HCT116 (cell line): ENCODE measurements at regions not wholly inside any gene's neighbourhood (a gene's known extent, or its start where the extent isn't known, plus 50 kb on each side); places are given as distances from the start of the nearest gene placed in this dataset.

Experiments
- ATAC-seq: fragments of 200-7000 bp; cut with Tn5 transposase; 2 replicates; pipeline ENCODE4 v1.9.1; 2020; ENCODE audit warnings: mild to moderate bottlenecking, moderate library complexity
- BruUV-seq: library from RNA; stranded (reverse); fragments of 400-500 nt; replicated peaks from 2 replicates; lab custom pipeline; 2021; lab: Mats Ljungman, UMichigan
- CTCF ChIA-PET: fragments of 300-600 bp; sonication (Branson Sonifier 250); formaldehyde crosslinking; loops from one replicate; lab custom pipeline; 2021; ENCODE audit warnings: antibody characterized with exemption; lab: Charles Lee
- POLR2A ChIA-PET: fragments of 300-600, 350-600 bp; sonication (Branson Sonifier 250); formaldehyde crosslinking; loops from one replicate; lab custom pipeline; 2021; ENCODE audit warnings: antibody characterized with exemption; lab: Charles Lee
- RAD21 ChIA-PET, 2 experiments: fragments of 300-600 bp; sonication (Branson Sonifier 250); formaldehyde crosslinking; loops; one replicate each; lab custom pipeline; 2023; ENCODE audit warnings: low total read pairs in 2 of 2; ENCODE audit not compliant: uncharacterized antibody in 2 of 2, unreplicated experiment in 2 of 2, low non-redundant PET in 1 of 2; lab: Charles Lee
- DNase-seq: peaks from one replicate; pipeline ENCODE4 v3.0.0-alpha.2; 2010; ENCODE audit warnings: low read depth, low spot score
- H2AFZ ChIP-seq: fragments of 200-600 bp; shearing (Covaris generic), sonication (generic); 2 replicates; pipeline ENCODE4 v1.6.1; 2017; ENCODE audit warnings: low read depth, mixed run types, mixed read lengths, antibody characterized with exemption, low read length; ENCODE audit not compliant: poor library complexity, severe bottlenecking
- H3K27ac ChIP-seq: 2 replicates; pipeline ENCODE4 v1.5.1; 2012; ENCODE audit warnings: low read depth, low read length
- H3K27me3 ChIP-seq: fragments of 200-600 bp; sonication (generic); 2 replicates; pipeline ENCODE4 v1.6.1; 2016; ENCODE audit warnings: mixed run types, low read length, mixed read lengths; ENCODE audit not compliant: insufficient read depth
- H3K36me3 ChIP-seq, 2 experiments: fragments of 200-500 bp in 1 of 2; fragments of 200-600 bp in 1 of 2; sonication (Bioruptor generic) in 1 of 2; sonication (generic) in 1 of 2; 2 replicates each; pipeline versions ENCODE4 v1.5.1 to v1.6.1; 2014 to 2016; ENCODE audit warnings: low read length in 2 of 2, inconsistent platforms in 1 of 2, mixed read lengths in 1 of 2, mixed run types in 1 of 2; ENCODE audit not compliant: insufficient read depth in 2 of 2, control insufficient read depth in 1 of 2
- H3K4me1 ChIP-seq, 2 experiments: fragments of 200-600 bp in 1 of 2; sonication (generic) in 1 of 2; 2 replicates each; pipeline versions ENCODE4 v1.5.1 to v1.6.1; 2012 to 2017; ENCODE audit warnings: low read length in 2 of 2, inconsistent platforms in 1 of 2, mild to moderate bottlenecking in 1 of 2, mixed read lengths in 1 of 2, mixed run types in 1 of 2, moderate library complexity in 1 of 2; ENCODE audit not compliant: insufficient read depth in 2 of 2, control insufficient read depth in 1 of 2
- H3K4me2 ChIP-seq: fragments of 200-600 bp; sonication (generic); 2 replicates; pipeline ENCODE4 v1.6.1; 2017; ENCODE audit warnings: mixed run types, low read length, mixed read lengths
- H3K4me3 ChIP-seq, 2 experiments: fragments of 200-600 bp in 1 of 2; sonication (generic) in 1 of 2; replicated peaks in 1 of 2; 2 replicates each; pipeline ENCODE4 v1.5.1; 2011 to 2016; ENCODE audit warnings: low read length in 2 of 2, control low read depth in 1 of 2, low read depth in 1 of 2, mild to moderate bottlenecking in 1 of 2, mixed read lengths in 1 of 2, mixed run types in 1 of 2
- H3K79me2 ChIP-seq: fragments of 200-600 bp; sonication (generic); 2 replicates; pipeline ENCODE4 v1.6.1; 2017; ENCODE audit warnings: mild to moderate bottlenecking, mixed run types, low read length, moderate library complexity, mixed read lengths; ENCODE audit not compliant: insufficient read depth
- H3K9ac ChIP-seq: fragments of 200-600 bp; sonication (generic); 2 replicates; pipeline ENCODE4 v1.6.1; 2016; ENCODE audit warnings: low read length, mixed read lengths
- H3K9me2 ChIP-seq: fragments of 200-600 bp; sonication (generic), shearing (Covaris generic); 2 replicates; pipeline ENCODE4 v1.6.1; 2017; ENCODE audit warnings: mixed run types, mild to moderate bottlenecking, moderate library complexity; ENCODE audit not compliant: insufficient read depth
- H3K9me3 ChIP-seq, 2 experiments: fragments of 200-500 bp in 1 of 2; fragments of 200-600 bp in 1 of 2; sonication (Bioruptor generic) in 1 of 2; sonication (generic) in 1 of 2; 2 replicates each; pipeline ENCODE4 v1.6.1; 2014 to 2017; ENCODE audit warnings: low read length in 2 of 2, mixed read lengths in 2 of 2, inconsistent platforms in 1 of 2, low read depth in 1 of 2, mild to moderate bottlenecking in 1 of 2, mixed run types in 1 of 2, moderate library complexity in 1 of 2; ENCODE audit not compliant: control insufficient read depth in 1 of 2, insufficient read depth in 1 of 2
- H4K20me1 ChIP-seq: fragments of 200-600 bp; sonication (generic), shearing (Covaris generic); 2 replicates; pipeline ENCODE4 v1.6.1; 2017; ENCODE audit warnings: mixed run types, mild to moderate bottlenecking, moderate library complexity; ENCODE audit not compliant: insufficient read depth
- CBX3 ChIP-seq: IDR thresholded peaks from 2 replicates; pipeline ENCODE4 v1.6.1; 2012; ENCODE audit warnings: low read depth
- EGR1 ChIP-seq: IDR thresholded peaks from 2 replicates; pipeline ENCODE4 v1.6.1; 2012; ENCODE audit warnings: low read depth
- EZH2 ChIP-seq: fragments of 200-600 bp; sonication (generic); IDR thresholded peaks from 2 replicates; pipeline ENCODE4 v1.6.1; 2017; ENCODE audit warnings: antibody characterized with exemption, mixed run types
- EZH2phosphoT487 ChIP-seq: fragments of 200-600 bp; IDR thresholded peaks from 2 replicates; pipeline ENCODE4 v1.6.1; 2018; ENCODE audit warnings: antibody characterized with exemption, borderline replicate concordance
- FOSL1 ChIP-seq: IDR thresholded peaks from 2 replicates; pipeline ENCODE4 v1.6.1; 2012; ENCODE audit warnings: low read depth
- POLR2A ChIP-seq: IDR thresholded peaks from 2 replicates; pipeline ENCODE4 v1.7.0; 2011; ENCODE audit warnings: borderline replicate concordance; ENCODE audit not compliant: insufficient read depth, insufficient read length; ENCODE audit errors: extremely low read depth
- POLR2AphosphoS5 ChIP-seq: IDR thresholded peaks from 2 replicates; pipeline ENCODE4 v1.6.1; 2011; ENCODE audit warnings: mild to moderate bottlenecking, low read depth, low read length, moderate library complexity
- SIN3A ChIP-seq: IDR thresholded peaks from 2 replicates; pipeline ENCODE4 v1.6.1; 2012; ENCODE audit warnings: low read depth
- SP1 ChIP-seq: IDR thresholded peaks from 2 replicates; pipeline ENCODE4 v1.6.1; 2012; ENCODE audit warnings: low read depth
- SRF ChIP-seq: IDR thresholded peaks from 2 replicates; pipeline ENCODE4 v1.6.1; 2012; ENCODE audit warnings: low read depth
- TCF7L2 ChIP-seq: IDR thresholded peaks from 2 replicates; pipeline ENCODE4 v1.7.0; 2011; ENCODE audit warnings: borderline replicate concordance, inconsistent platforms; ENCODE audit not compliant: insufficient read depth, insufficient read length; ENCODE audit errors: extremely low read depth
- YY1 ChIP-seq: IDR thresholded peaks from 2 replicates; pipeline ENCODE4 v1.6.1; 2011; ENCODE audit warnings: low read length, low read depth, moderate library complexity, mild to moderate bottlenecking; ENCODE audit not compliant: insufficient replicate concordance; ENCODE audit errors: extremely low read depth
- ZFX ChIP-seq: fragments of 450-650 bp; IDR thresholded peaks from 2 replicates; pipeline ENCODE4 v1.6.1; 2017
- ZNF274 ChIP-seq: fragments of 200-500 bp; sonication (Bioruptor generic); IDR thresholded peaks from 2 replicates; pipeline ENCODE4 v1.6.1; 2014; ENCODE audit warnings: mild to moderate bottlenecking, low read depth, low read length, inconsistent platforms
- intact Hi-C: fragments of 100-400 bp; cut with micrococcal nuclease; formaldehyde crosslinking; loops from 2 replicates; pipeline ENCODE4 v1.10.0; 2022
- TF ChIP-seq, protein P1 (sequence below), 3 experiments: fragments of 200-600 bp in 1 of 3; sonication (generic) in 1 of 3; IDR thresholded peaks in 2 of 3; conservative IDR thresholded peaks in 1 of 3; 2 replicates each; pipeline ENCODE4 v1.5.1; 2012 to 2017; ENCODE audit warnings: low read depth in 2 of 3, low read length in 2 of 3, antibody characterized with exemption in 1 of 3, borderline replicate concordance in 1 of 3, control low read depth in 1 of 3, mild to moderate bottlenecking in 1 of 3, mixed read lengths in 1 of 3, mixed run types in 1 of 3, moderate library complexity in 1 of 3; ENCODE audit not compliant: insufficient read depth in 1 of 3

DNA sequence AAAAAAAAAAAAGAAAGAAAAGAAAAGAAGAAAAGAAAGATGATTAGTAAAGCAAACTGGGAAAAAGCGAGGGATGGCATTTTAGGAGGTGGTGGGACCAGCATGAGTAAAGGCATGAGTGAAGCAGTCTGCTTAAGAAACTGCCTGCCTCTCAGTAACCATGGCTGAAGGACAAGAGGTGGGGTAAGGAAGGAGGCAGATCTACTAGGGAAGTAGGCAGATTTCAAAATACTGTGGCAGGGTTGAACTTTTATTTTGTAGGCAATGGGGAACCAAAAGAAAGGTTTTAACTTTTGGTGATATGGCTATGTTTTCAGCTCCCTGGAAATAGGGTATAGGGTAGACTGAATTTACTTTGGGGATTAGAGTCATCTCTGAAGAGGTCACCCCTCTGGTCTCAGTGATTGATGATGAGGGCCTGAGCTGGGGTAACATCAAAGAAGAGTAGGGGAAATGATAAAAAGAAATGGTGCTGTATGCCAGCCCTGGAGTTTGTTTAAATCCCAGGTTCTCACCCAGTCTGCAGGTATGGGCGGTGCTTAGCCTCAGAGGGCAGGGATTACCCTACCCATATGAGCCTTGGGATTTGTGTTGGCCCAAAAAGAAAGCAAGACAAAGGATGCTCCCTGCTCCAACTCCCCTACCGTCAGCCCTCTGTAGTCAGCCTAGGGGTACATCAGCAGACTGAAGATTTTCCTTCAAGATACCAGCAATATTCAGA lies 316.2 kb downstream of the CWC27 start (continued):
- no peak for TF ChIP-seq CBX3
- TF ChIP-seq YY1: no peak
- TF ChIP-seq SP1: no peak

DNA sequence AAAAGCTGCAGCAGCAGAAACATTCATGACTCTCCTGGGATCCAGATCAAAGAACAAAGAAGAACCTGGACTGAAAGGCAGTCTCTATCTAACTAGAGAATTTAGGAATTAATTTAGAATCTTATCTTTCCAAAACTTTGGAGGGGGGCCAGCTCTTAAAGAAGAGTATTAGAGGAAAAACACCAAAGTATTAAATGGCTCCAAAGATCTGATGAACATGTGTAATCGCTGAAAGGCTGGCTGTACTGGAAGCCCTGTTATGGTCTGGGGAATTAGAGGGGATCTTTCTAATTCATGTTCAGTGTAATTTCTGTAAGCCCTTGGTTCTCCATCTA lies 316.8 kb downstream of the CWC27 start:
- no peak overlapping the region for H2AFZ ChIP-seq
- RAD21 ChIA-PET: no interaction called here
- H3K36me3 ChIP-seq: no peaks in the 10 kb centered on the region
- TF ChIP-seq ZFX (no peak), EZH2phosphoT487 (no peak), FOSL1 (no peak), ZNF274 (no peak), TCF7L2 (no peak), POLR2A (no peak)
- no peak overlapping the region for H3K27ac ChIP-seq
- H3K79me2 ChIP-seq: no peaks in the 10 kb centered on the region
- H4K20me1 ChIP-seq: no peaks in the 10 kb centered on the region
- POLR2A ChIA-PET: no interaction called here
- no TSS peak for BruUV-seq
- DNase-seq (no peak), ATAC-seq (no peak)
- no peaks in the 10 kb centered on the region for H3K4me1 ChIP-seq
- H3K9me3 ChIP-seq: no peaks in the 10 kb centered on the region
- intact Hi-C loops: no loop called here
- no peak overlapping the region for H3K9ac ChIP-seq
- no peak overlapping the region for H3K4me2 ChIP-seq
- no peaks in the 10 kb centered on the region for H3K9me2 ChIP-seq
- H3K4me3 ChIP-seq: no peak overlapping the region
- CTCF ChIA-PET: no interaction called here
- H3K27me3 ChIP-seq: no peaks in the 10 kb centered on the region

DNA sequence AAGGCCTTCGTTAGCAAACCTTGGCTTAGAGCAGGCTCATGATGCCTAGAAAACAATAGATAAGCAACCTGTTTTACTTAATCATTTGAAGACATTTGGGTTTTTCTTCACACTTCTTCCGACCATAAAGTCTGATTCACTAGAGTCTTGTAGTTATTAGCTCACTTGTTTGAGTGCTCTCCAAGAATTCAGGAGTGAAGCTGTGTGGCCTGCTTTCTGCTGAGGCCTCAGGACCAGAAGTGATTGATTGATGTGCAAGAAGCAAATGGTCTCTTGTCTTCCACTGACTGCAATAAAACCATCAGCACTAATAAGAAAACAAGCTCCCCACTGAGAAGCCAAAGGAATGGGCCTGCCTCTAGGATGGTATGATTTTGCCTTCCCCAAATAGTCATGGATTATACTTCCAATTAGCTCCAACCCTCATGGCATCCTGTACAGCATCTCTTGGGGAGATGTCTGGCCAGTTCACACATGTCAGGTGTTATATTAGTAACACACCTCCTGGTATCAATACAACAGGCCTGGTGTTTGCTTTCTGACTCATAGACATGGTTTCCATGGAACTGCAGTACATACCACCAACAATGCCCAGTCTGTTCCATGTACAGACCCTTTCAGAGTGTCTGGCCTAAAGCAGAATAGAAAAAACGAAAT lies 317.6 kb downstream of the CWC27 start:
- Histone ChIP-seq H2AFZ (no peak overlapping the region), H3K27ac (no peak overlapping the region), H3K36me3 (no peaks in the 10 kb centered on the region), H3K9me3 (no peaks in the 10 kb centered on the region), H3K79me2 (no peaks in the 10 kb centered on the region), H3K9me2 (no peaks in the 10 kb centered on the region), H3K4me2 (no peak overlapping the region), H3K9ac (no peak overlapping the region), H3K27me3 (no peaks in the 10 kb centered on the region), H3K4me1 (no peaks in the 10 kb centered on the region), H3K4me3 (no peak overlapping the region), H4K20me1 (no peaks in the 10 kb centered on the region)
- ChIA-PET RAD21 (no interaction called here), CTCF (no interaction called here), POLR2A (no interaction called here)
- intact Hi-C loops: no loop called here
- no TSS peak for BruUV-seq
- DNase-seq (no peak), ATAC-seq (no peak)
- TF ChIP-seq, protein P1, sequence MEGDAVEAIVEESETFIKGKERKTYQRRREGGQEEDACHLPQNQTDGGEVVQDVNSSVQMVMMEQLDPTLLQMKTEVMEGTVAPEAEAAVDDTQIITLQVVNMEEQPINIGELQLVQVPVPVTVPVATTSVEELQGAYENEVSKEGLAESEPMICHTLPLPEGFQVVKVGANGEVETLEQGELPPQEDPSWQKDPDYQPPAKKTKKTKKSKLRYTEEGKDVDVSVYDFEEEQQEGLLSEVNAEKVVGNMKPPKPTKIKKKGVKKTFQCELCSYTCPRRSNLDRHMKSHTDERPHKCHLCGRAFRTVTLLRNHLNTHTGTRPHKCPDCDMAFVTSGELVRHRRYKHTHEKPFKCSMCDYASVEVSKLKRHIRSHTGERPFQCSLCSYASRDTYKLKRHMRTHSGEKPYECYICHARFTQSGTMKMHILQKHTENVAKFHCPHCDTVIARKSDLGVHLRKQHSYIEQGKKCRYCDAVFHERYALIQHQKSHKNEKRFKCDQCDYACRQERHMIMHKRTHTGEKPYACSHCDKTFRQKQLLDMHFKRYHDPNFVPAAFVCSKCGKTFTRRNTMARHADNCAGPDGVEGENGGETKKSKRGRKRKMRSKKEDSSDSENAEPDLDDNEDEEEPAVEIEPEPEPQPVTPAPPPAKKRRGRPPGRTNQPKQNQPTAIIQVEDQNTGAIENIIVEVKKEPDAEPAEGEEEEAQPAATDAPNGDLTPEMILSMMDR (IDR thresholded peaks at IDR 0.05 in 2 of 3, conservative IDR thresholded peaks at IDR 0.05 in 1 of 3; ENCODE audit: borderline replicate concordance in 1 of 3, insufficient read depth in 1 of 3, low read depth in 2 of 3, low read length in 2 of 3): no peak
- TF ChIP-seq SIN3A (no peak), TCF7L2 (no peak), CBX3 (no peak), POLR2AphosphoS5 (no peak), EGR1 (no peak), SRF (no peak), YY1 (no peak), EZH2 (no peak)
